Mesenchymal stem cell (in vitro differentiated cells and primary cell): ENCODE measurements at regions not wholly inside any gene's neighbourhood (a gene's known extent, or its start where the extent isn't known, plus 50 kb on each side); places are given as distances from the start of the nearest gene placed in this dataset.

Experiments used
- DNase-seq: peaks from one replicate; pipeline ENCODE4 v3.0.0-alpha.2; 2013
- H2AFZ ChIP-seq: one replicate; pipeline ENCODE4 v1.6.1; 2013; ENCODE audit warnings: low read depth, mild to moderate bottlenecking, control low read depth, inconsistent platforms, low read length, moderate library complexity
- H2AK5ac ChIP-seq: 2 replicates; pipeline ENCODE4 v1.6.1; 2013; ENCODE audit warnings: low read length, moderate library complexity, mild to moderate bottlenecking, inconsistent platforms; ENCODE audit not compliant: severe bottlenecking
- H2BK120ac ChIP-seq: one replicate; pipeline ENCODE4 v1.6.1; 2013; ENCODE audit warnings: low read depth, mild to moderate bottlenecking, inconsistent platforms, low read length, moderate library complexity
- H2BK12ac ChIP-seq, 2 experiments: one replicate each; pipeline ENCODE4 v1.6.1; 2013; ENCODE audit warnings: inconsistent platforms in 2 of 2, low read length in 2 of 2, mild to moderate bottlenecking in 2 of 2, moderate library complexity in 2 of 2, control low read depth in 1 of 2
- H2BK15ac ChIP-seq: one replicate; pipeline ENCODE4 v1.6.1; 2013; ENCODE audit warnings: mild to moderate bottlenecking, low read depth, inconsistent platforms; ENCODE audit not compliant: poor library complexity, severe bottlenecking
- H2BK5ac ChIP-seq: 2 replicates; pipeline ENCODE4 v1.6.1; 2013; ENCODE audit warnings: low read depth, mild to moderate bottlenecking, low read length, control low read depth, inconsistent platforms; ENCODE audit not compliant: poor library complexity, severe bottlenecking
- H3K14ac ChIP-seq, 2 experiments: one replicate each; pipeline ENCODE4 v1.6.1; 2013; ENCODE audit warnings: inconsistent platforms in 2 of 2, low read length in 2 of 2, control low read depth in 1 of 2, mild to moderate bottlenecking in 1 of 2, moderate library complexity in 1 of 2
- H3K18ac ChIP-seq, 2 experiments: one replicate each; pipeline ENCODE4 v1.6.1; 2013; ENCODE audit warnings: inconsistent platforms in 2 of 2, low read length in 2 of 2, control low read depth in 1 of 2, low read depth in 1 of 2, mild to moderate bottlenecking in 1 of 2
- H3K23ac ChIP-seq, 2 experiments: one replicate each; pipeline ENCODE4 v1.6.1; 2013; ENCODE audit warnings: inconsistent platforms in 2 of 2, low read length in 2 of 2, mild to moderate bottlenecking in 2 of 2, moderate library complexity in 2 of 2, control low read depth in 1 of 2
- H3K27ac ChIP-seq: 2 replicates; pipeline ENCODE4 v1.5.1; 2013; ENCODE audit warnings: mild to moderate bottlenecking, moderate library complexity, low read length, control low read depth, inconsistent platforms; ENCODE audit not compliant: poor library complexity, severe bottlenecking
- H3K27me3 ChIP-seq, 2 experiments: 2 replicates each; pipeline versions ENCODE4 v1.6.1 to v1.7.0; 2013; ENCODE audit warnings: low read length in 2 of 2, mild to moderate bottlenecking in 2 of 2, moderate library complexity in 2 of 2, control low read depth in 1 of 2, inconsistent platforms in 1 of 2; ENCODE audit not compliant: control insufficient read depth in 1 of 2, insufficient read depth in 1 of 2
- H3K36me3 ChIP-seq, 2 experiments: 2 replicates each; pipeline versions ENCODE4 v1.6.1 to v1.7.0; 2013; ENCODE audit warnings: low read length in 2 of 2, control low read depth in 1 of 2, inconsistent platforms in 1 of 2, low read depth in 1 of 2, mild to moderate bottlenecking in 1 of 2; ENCODE audit not compliant: insufficient read depth in 2 of 2, control insufficient read depth in 1 of 2
- H3K4ac ChIP-seq, 2 experiments: one replicate each; pipeline ENCODE4 v1.6.1; 2013; ENCODE audit warnings: inconsistent platforms in 2 of 2, low read length in 2 of 2, mild to moderate bottlenecking in 2 of 2, moderate library complexity in 2 of 2, control low read depth in 1 of 2, low read depth in 1 of 2
- H3K4me1 ChIP-seq: 2 replicates; pipeline ENCODE4 v1.6.1; 2013; ENCODE audit warnings: low read depth, low read length, control low read depth; ENCODE audit not compliant: control insufficient read depth, insufficient read depth
- H3K4me2 ChIP-seq: 2 replicates; pipeline ENCODE4 v1.6.1; 2013; ENCODE audit warnings: low read length, mild to moderate bottlenecking, inconsistent platforms; ENCODE audit not compliant: poor library complexity, severe bottlenecking
- H3K4me3 ChIP-seq, 2 experiments: 2 replicates each; pipeline versions ENCODE4 v1.5.1 to v1.7.0; 2013; ENCODE audit warnings: low read length in 2 of 2, mild to moderate bottlenecking in 2 of 2, control low read depth in 1 of 2, low read depth in 1 of 2; ENCODE audit not compliant: insufficient read depth in 1 of 2
- H3K79me1 ChIP-seq: replicated peaks from 2 replicates; pipeline ENCODE4 v1.6.1; 2013; ENCODE audit warnings: mild to moderate bottlenecking, control low read depth, low read length, inconsistent platforms; ENCODE audit not compliant: poor library complexity, severe bottlenecking
- H3K9ac ChIP-seq: 2 replicates; pipeline ENCODE4 v1.7.0; 2013; ENCODE audit warnings: mild to moderate bottlenecking, low read length, moderate library complexity
- H3K9me3 ChIP-seq: 2 replicates; pipeline ENCODE4 v1.7.0; 2013; ENCODE audit warnings: mild to moderate bottlenecking, low read length; ENCODE audit not compliant: control insufficient read depth
- H4K8ac ChIP-seq: one replicate; pipeline ENCODE4 v1.6.1; 2013; ENCODE audit warnings: inconsistent platforms, mild to moderate bottlenecking, low read length, moderate library complexity
- H4K91ac ChIP-seq: one replicate; pipeline ENCODE4 v1.6.1; 2013; ENCODE audit warnings: mild to moderate bottlenecking, low read length, inconsistent platforms
- WGBS: methylation state at CpG from one replicate; pipeline ENCODE4 v1.1.7; 2013; ENCODE audit warnings: mixed read lengths; 5-methylcytosine and 5-hydroxymethylcytosine counted together

- Histone ChIP-seq H3K27me3 (peaks cover 0 to 10% of the 10 kb centered on the region in 2 experiments), H4K91ac (no peak overlapping the region), H2BK120ac (no peak overlapping the region), H2BK5ac (no peak overlapping the region), H4K8ac (no peak overlapping the region), H3K4ac (no peak overlapping the region), H3K79me1 (no peaks in the 10 kb centered on the region), H2AFZ (no peak overlapping the region), H3K14ac (no peak overlapping the region), H3K18ac (no peak overlapping the region), H2BK12ac (no peak overlapping the region), H3K4me1 (no peaks in the 10 kb centered on the region), H3K36me3 (no peaks in the 10 kb centered on the region), H2AK5ac (no peak overlapping the region), H3K4me3 (no peak overlapping the region), H3K4me2 (no peak overlapping the region), H3K23ac (no peak overlapping the region), H3K9me3 (no peaks in the 10 kb centered on the region), H2BK15ac (no peak overlapping the region), H3K27ac (no peak overlapping the region), H3K9ac (no peak overlapping the region)
- WGBS, result 78% methylated on average over 10 of the region's 10 CpGs
- no peak for DNase-seq
Measured at GRCh38 chr22:48071305-48071704, 1308.9 kb downstream of the TBC1D22A start.

DNA sequence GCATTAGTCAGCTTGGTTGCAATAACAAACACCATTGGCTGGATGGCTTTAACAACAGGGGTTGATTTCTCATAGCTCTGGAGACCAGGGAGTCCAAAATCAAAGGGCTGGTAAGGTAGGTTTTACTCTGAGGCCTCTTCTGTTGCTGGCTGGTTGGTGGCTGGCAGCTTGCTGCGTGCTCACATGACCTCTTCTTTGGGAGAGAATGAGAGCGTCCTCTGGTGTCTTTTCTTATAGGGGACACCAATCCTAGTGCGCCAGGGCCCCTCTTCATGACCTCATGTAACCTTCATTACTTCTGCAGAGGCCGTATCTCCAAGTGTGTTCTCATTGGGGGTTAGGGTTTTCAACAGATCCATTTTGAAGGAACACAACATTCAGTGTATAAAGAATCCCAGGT lies 1308.3 kb downstream of the TBC1D22A start:
- H3K4ac ChIP-seq, result no peak overlapping the region

GRCh38 chr22:48070083-48070482 lies 1307.6 kb downstream of the TBC1D22A start:
- Histone ChIP-seq H3K14ac (no peak overlapping the region), H3K9me3 (no peaks in the 10 kb centered on the region), H3K9ac (no peak overlapping the region), H2AK5ac (no peak overlapping the region), H2BK120ac (no peak overlapping the region), H2BK5ac (no peak overlapping the region), H3K27ac (no peak overlapping the region), H3K27me3 (peaks cover 0 to 6% of the 10 kb centered on the region in 2 experiments), H3K4me2 (no peak overlapping the region), H3K4ac (no peak overlapping the region), H3K4me3 (no peak overlapping the region), H2BK15ac (no peak overlapping the region), H2BK12ac (no peak overlapping the region), H3K4me1 (no peaks in the 10 kb centered on the region), H3K23ac (no peak overlapping the region), H3K79me1 (no peaks in the 10 kb centered on the region), H3K36me3 (no peaks in the 10 kb centered on the region), H4K91ac (no peak overlapping the region), H4K8ac (no peak overlapping the region), H3K18ac (no peak overlapping the region), H2AFZ (no peak overlapping the region)
- no peak for DNase-seq
- 79% methylated on average over 9 of the region's 9 CpGs for WGBS

More for the DNA sequence above, 1308.3 kb downstream of the TBC1D22A start:
- H2BK120ac ChIP-seq, result no peak overlapping the region
- no peaks in the 10 kb centered on the region for H3K36me3 ChIP-seq
- 33% methylated on average over 2 of the region's 4 CpGs for WGBS
- no peak overlapping the region for H4K8ac ChIP-seq
- H2AK5ac ChIP-seq, result no peak overlapping the region
- no peak overlapping the region for H3K23ac ChIP-seq
- H3K9ac ChIP-seq, result no peak overlapping the region
- no peak overlapping the region for H4K91ac ChIP-seq
- no peak overlapping the region for H2BK12ac ChIP-seq
- no peak overlapping the region for H3K18ac ChIP-seq
- H3K4me2 ChIP-seq, result no peak overlapping the region
- DNase-seq, result no peak
- peaks cover 0 to 7% of the 10 kb centered on the region in 2 experiments for H3K27me3 ChIP-seq
- H3K9me3 ChIP-seq, result no peaks in the 10 kb centered on the region
- H2BK15ac ChIP-seq, result no peak overlapping the region
- no peak overlapping the region for H3K4me3 ChIP-seq
- H2BK5ac ChIP-seq, result no peak overlapping the region
- no peak overlapping the region for H3K27ac ChIP-seq
- H2AFZ ChIP-seq, result no peak overlapping the region
- no peaks in the 10 kb centered on the region for H3K79me1 ChIP-seq
- no peak overlapping the region for H3K14ac ChIP-seq
- no peaks in the 10 kb centered on the region for H3K4me1 ChIP-seq

DNA sequence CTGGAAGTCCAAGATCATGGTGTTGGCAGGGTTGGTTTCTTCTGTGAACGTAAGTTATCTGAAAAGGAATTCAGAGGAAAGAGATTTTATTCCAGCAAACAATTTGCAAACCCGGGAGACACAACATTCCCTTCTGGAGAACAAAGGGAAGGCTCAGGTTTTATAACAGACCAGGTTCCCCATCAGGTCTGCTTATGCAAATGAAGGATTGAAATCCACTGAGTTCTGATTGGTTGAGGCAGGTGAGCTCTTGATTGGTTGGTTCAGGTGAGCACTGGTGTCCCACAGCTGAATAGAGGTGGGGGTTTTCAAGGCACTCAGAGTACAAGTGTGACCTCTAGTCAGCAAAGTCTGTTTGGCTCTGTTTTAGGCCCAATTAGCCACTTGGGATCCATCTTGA lies 1306.8 kb downstream of the TBC1D22A start:
- Histone ChIP-seq H3K9me3 (no peaks in the 10 kb centered on the region), H2BK120ac (no peak overlapping the region), H3K23ac (no peak overlapping the region), H2BK12ac (no peak overlapping the region), H3K27ac (no peak overlapping the region), H3K18ac (no peak overlapping the region), H2AFZ (no peak overlapping the region), H3K9ac (no peak overlapping the region), H2AK5ac (no peak overlapping the region), H3K4me3 (no peak overlapping the region), H4K8ac (no peak overlapping the region), H3K79me1 (no peaks in the 10 kb centered on the region), H3K4ac (no peak overlapping the region), H3K27me3 (peaks cover 0 to 6% of the 10 kb centered on the region in 2 experiments), H3K4me1 (no peaks in the 10 kb centered on the region), H2BK15ac (peak overlapping the region; percentile 8), H3K36me3 (no peaks in the 10 kb centered on the region), H3K4me2 (no peak overlapping the region), H4K91ac (no peak overlapping the region), H3K14ac (no peak overlapping the region), H2BK5ac (no peak overlapping the region)
- no peak for DNase-seq
- 91% methylated on average over 2 of the region's 2 CpGs for WGBS
